Adrenal gland (tissue), 9 donors: ENCODE measurements at regions not wholly inside any gene's neighbourhood (a gene's known extent, or its start where the extent isn't known, plus 50 kb on each side); places are given as distances from the start of the nearest gene placed in this dataset.

Experiments
- DNase-seq, 7 donors: peaks; one replicate each; pipeline ENCODE4 v3.0.0-alpha.2; 2019 to 2020
- H3K27ac ChIP-seq, 5 donors: fragments of 200-600 bp; sonication (generic) in 4 of 5; 1 replicate in 3 of 5; 2 replicates in 2 of 5; pipeline versions ENCODE4 v1.5.1 to v1.8.0; 2016 to 2020; ENCODE audit warnings: mild to moderate bottlenecking in 1 of 5
- H3K27me3 ChIP-seq: fragments of 200-600 bp; 2 replicates; pipeline ENCODE4 v1.8.0; 2021
- H3K36me3 ChIP-seq, 2 donors: fragments of 200-600 bp; replicated peaks in 1 of 2; 1 replicate in 1 of 2; 2 replicates in 1 of 2; pipeline versions ENCODE4 v1.5.1 to v1.8.0; 2018 to 2022
- H3K4me1 ChIP-seq, 2 donors: fragments of 200-600 bp; replicated peaks in 1 of 2; 1 replicate in 1 of 2; 2 replicates in 1 of 2; pipeline versions ENCODE4 v1.5.1 to v1.8.0; 2018 to 2021
- H3K4me3 ChIP-seq, 4 donors: fragments of 200-600 bp; sonication (generic) in 3 of 4; one replicate each; pipeline ENCODE4 v1.5.1; 2016 to 2018
- H3K9me3 ChIP-seq, 3 donors: fragments of 200-600 bp; sonication (generic) in 1 of 3; replicated peaks in 1 of 3; 1 replicate in 2 of 3; 2 replicates in 1 of 3; pipeline versions ENCODE4 v1.5.1 to v1.8.0; 2016 to 2021
- POLR2A ChIP-seq, 2 donors: fragments of 450-650 bp; IDR thresholded peaks; one replicate each; pipeline ENCODE4 v1.6.1; 2017; ENCODE audit warnings: antibody characterized with exemption in 2 of 2, mild to moderate bottlenecking in 2 of 2, moderate library complexity in 1 of 2
- WGBS, 4 donors: extraction: QIAGEN DNeasy Blood & Tissue Kit in 2 of 4; methylation state at CpG; one replicate each; pipeline versions ENCODE4 v1.1.5 to v1.1.7; 2013 to 2017; 5-methylcytosine and 5-hydroxymethylcytosine counted together
- intact Hi-C, 2 donors: fragments of 100-400 bp; cut with DNase I; formaldehyde crosslinking; loops; one replicate each; pipeline versions ENCODE4 v1.14.1 to v1.15.0; 2022 to 2023
- TF ChIP-seq, protein P1 (sequence below), 6 experiments: fragments of 450-650 bp in 4 of 6; fragments of 200-600 bp in 2 of 6; sonication (generic) in 1 of 6; IDR thresholded peaks; 1 replicate in 5 of 6; 2 replicates in 1 of 6; pipeline versions ENCODE4 v1.5.1 to v1.8.0; 2016 to 2021; ENCODE audit warnings: antibody characterized with exemption in 6 of 6, mild to moderate bottlenecking in 2 of 6, moderate library complexity in 1 of 6
- donor health status: healthy with polysubstance abuse.
- donor health status: Bipolar disorder and iron deficiency.
- donor health status: DM: yes; HTN: yes; CAD: no.
- donor health status: DM: no; HTN: no; CAD: no.
- donor health status: DM: no; HTN: no; CAD: no.

- WGBS, 4 donors: 72 to 81% (median 76%) methylated on average over 2 of the region's 2 CpGs
- no peak for DNase-seq
- intact Hi-C loops: no loop called here
Observed at GRCh38 chr2:165033402-165033801, 78.1 kb upstream of the SLC38A11 start.

GRCh38 chr2:165032559-165032958 is 77.2 kb upstream of the SLC38A11 start:
- Histone ChIP-seq H3K4me3 (no peak overlapping the region), H3K4me1 (no peaks in the 10 kb centered on the region), H3K27me3 (no peaks in the 10 kb centered on the region), H3K36me3 (no peaks in the 10 kb centered on the region), H3K27ac (no peak overlapping the region), H3K9me3 (no peaks in the 10 kb centered on the region)
- WGBS, 4 donors: 64 to 80% (median 70%) methylated on average over 2 of the region's 2 CpGs
- no peak for TF ChIP-seq POLR2A (IDR thresholded peaks at IDR 0.05)
- TF ChIP-seq, protein P1, sequence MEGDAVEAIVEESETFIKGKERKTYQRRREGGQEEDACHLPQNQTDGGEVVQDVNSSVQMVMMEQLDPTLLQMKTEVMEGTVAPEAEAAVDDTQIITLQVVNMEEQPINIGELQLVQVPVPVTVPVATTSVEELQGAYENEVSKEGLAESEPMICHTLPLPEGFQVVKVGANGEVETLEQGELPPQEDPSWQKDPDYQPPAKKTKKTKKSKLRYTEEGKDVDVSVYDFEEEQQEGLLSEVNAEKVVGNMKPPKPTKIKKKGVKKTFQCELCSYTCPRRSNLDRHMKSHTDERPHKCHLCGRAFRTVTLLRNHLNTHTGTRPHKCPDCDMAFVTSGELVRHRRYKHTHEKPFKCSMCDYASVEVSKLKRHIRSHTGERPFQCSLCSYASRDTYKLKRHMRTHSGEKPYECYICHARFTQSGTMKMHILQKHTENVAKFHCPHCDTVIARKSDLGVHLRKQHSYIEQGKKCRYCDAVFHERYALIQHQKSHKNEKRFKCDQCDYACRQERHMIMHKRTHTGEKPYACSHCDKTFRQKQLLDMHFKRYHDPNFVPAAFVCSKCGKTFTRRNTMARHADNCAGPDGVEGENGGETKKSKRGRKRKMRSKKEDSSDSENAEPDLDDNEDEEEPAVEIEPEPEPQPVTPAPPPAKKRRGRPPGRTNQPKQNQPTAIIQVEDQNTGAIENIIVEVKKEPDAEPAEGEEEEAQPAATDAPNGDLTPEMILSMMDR (IDR thresholded peaks at IDR 0.05): no peak
- intact Hi-C loops: no loop called here
- DNase-seq: no peak

More at GRCh38 chr2:165033402-165033801, 78.1 kb upstream of the SLC38A11 start:
- Histone ChIP-seq H3K4me1 (no peaks in the 10 kb centered on the region), H3K27ac (no peak overlapping the region), H3K27me3 (no peaks in the 10 kb centered on the region), H3K36me3 (no peaks in the 10 kb centered on the region), H3K4me3 (no peak overlapping the region), H3K9me3 (no peaks in the 10 kb centered on the region)
- no peak for TF ChIP-seq POLR2A (IDR thresholded peaks at IDR 0.05)
- TF ChIP-seq, protein P1 (IDR thresholded peaks at IDR 0.05): no peak

DNA sequence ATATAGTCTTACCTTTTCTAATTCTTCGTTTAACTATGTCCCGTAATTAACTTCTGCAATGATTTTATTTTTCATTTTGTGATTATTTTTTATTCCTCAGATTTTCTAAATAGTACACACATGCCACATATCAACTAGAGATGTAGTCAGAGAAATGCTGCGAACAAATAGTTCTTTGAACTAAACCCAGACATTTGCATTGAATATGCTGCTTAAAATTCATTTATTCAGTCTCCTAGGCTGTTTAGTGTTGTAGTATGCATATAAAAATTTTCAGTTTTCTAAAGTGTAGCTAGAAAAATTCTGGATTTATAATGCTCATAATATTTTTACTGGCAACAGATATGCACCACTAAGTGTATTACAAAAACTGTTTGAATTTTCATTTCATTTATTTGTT is 68.9 kb upstream of the SLC38A11 start:
- Histone ChIP-seq H3K4me1 (no peaks in the 10 kb centered on the region), H3K9me3 (no peaks in the 10 kb centered on the region), H3K27me3 (no peaks in the 10 kb centered on the region), H3K27ac (no peak overlapping the region), H3K4me3 (no peak overlapping the region), H3K36me3 (no peaks in the 10 kb centered on the region)
- TF ChIP-seq, protein P1 (IDR thresholded peaks at IDR 0.05): no peak
- no peak for TF ChIP-seq POLR2A (IDR thresholded peaks at IDR 0.05)
- intact Hi-C loops: no loop called here
- WGBS, 4 donors: 74 to 87% (median 83%) methylated on average over 3 of the region's 3 CpGs
- no peak for DNase-seq

DNA sequence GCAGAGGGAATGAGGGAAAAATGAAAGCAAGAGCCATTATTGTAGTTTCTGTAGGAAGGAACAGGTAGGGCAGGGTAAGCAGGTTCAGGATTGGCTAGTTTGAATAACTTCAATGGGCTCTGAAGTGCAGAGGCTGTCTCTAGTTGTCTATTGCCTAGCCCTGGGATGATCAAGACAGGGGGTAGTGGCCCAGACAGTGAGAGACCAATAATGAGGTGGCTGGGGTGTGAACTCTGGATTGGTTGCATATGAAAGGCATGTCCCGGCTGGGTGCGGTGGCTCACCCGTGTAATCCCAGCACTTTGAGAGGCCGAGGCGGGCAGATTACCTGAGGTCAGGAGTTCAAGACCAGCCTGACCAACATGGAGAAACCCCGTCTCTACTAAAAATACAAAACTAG is 67.5 kb upstream of the SLC38A11 start:
- H3K9me3 ChIP-seq: no peaks in the 10 kb centered on the region
- intact Hi-C loops: no loop called here
- no peak for DNase-seq
- no peaks in the 10 kb centered on the region for H3K27me3 ChIP-seq
- no peak for TF ChIP-seq POLR2A (IDR thresholded peaks at IDR 0.05)
- TF ChIP-seq, protein P1 (IDR thresholded peaks at IDR 0.05): no peak
- H3K4me3 ChIP-seq: no peak overlapping the region
- H3K4me1 ChIP-seq: no peaks in the 10 kb centered on the region
- no peak overlapping the region for H3K27ac ChIP-seq
- no peaks in the 10 kb centered on the region for H3K36me3 ChIP-seq
- WGBS, 4 donors: 76 to 86% (median 81%) methylated on average over 4 to 6 of the region's 6 CpGs
